Gastroesophageal sphincter (tissue), 3 donors: ENCODE measurements at regions not wholly inside any gene's neighbourhood (a gene's known extent, or its start where the extent isn't known, plus 50 kb on each side); places are given as distances from the start of the nearest gene placed in this dataset.

Experiments
- CTCF ChIP-seq, 4 experiments: fragments of 200-600 bp in 2 of 4; fragments of 450-650 bp in 2 of 4; sonication (generic) in 1 of 4; IDR thresholded peaks; one replicate each; pipeline ENCODE4 v1.5.1; 2017 to 2019; ENCODE audit warnings: antibody characterized with exemption in 4 of 4, mild to moderate bottlenecking in 2 of 4, moderate library complexity in 2 of 4
- EP300 ChIP-seq: sonication (generic); formaldehyde crosslinking; IDR thresholded peaks from one replicate; pipeline ENCODE4 v1.6.1; 2017; ENCODE audit warnings: antibody characterized with exemption, mild to moderate bottlenecking
- POLR2A ChIP-seq, 2 donors: fragments of 450-650 bp; IDR thresholded peaks; one replicate each; pipeline ENCODE4 v1.6.1; 2017; ENCODE audit warnings: antibody characterized with exemption in 2 of 2, mild to moderate bottlenecking in 2 of 2, moderate library complexity in 1 of 2
- POLR2AphosphoS5 ChIP-seq: sonication (generic); formaldehyde crosslinking; IDR thresholded peaks from one replicate; pipeline ENCODE4 v1.6.1; 2017; ENCODE audit warnings: antibody characterized with exemption

GRCh38 chr13:48909056-48909389 lies 66.7 kb upstream of the FNDC3A start:
- no peak for TF ChIP-seq CTCF (IDR thresholded peaks at IDR 0.05)
- no peak for TF ChIP-seq POLR2A (IDR thresholded peaks at IDR 0.05)
- TF ChIP-seq POLR2AphosphoS5 = no peak
- TF ChIP-seq EP300 = no peak
